SIG-M5 treated with dmso at 0.1 percent for 504 hours (cell line): ENCODE measurements at regions not wholly inside any gene's neighbourhood (a gene's known extent, or its start where the extent isn't known, plus 50 kb on each side); places are given as distances from the start of the nearest gene placed in this dataset.

Experiments used
- DNase-seq: peaks from one replicate; lab custom pipeline; 2025; ENCODE audit not compliant: unreplicated experiment; lab: John Stamatoyannopoulos, UW

DNA sequence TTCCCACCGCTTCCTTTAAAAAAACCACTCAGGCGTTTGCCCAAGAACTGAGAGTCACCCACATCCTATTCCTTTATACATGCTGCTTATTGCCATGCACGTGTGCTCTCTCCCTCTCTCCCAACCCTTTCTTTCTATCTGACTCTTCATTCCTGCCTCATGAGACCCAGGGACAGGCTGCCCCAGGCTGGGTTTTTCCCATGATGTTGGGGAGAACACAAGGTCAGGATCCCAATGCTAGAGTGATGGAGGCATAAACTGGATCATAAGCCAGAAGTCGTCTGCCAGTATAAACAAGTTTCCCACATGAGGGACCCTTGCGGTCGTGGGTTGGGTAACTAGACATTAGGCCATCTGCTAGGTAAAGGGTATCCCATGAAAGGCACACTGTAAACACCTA, 64.9 kb downstream of the CD2 start:
- DNase-seq, result no peak

DNA sequence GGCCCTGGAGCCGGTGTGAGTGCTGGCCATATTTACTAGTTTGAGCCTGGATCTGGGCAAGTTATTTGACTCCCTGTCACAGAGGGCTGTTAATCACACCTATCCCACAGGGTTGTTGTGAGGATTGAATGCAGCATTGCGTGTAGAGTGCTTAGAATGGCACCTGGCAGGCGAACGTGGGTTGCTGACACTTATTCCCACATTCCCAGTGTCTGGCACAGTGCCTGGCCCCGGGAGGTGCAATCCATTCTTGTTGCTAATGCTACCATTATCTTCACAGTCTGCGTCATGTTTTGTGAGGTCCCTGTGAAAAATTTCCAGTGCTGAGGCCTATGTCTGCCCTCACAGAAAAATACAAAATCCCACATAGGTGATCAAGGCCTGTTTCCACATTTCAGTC, 66.1 kb downstream of the CD2 start:
- DNase-seq, result no peak

DNA sequence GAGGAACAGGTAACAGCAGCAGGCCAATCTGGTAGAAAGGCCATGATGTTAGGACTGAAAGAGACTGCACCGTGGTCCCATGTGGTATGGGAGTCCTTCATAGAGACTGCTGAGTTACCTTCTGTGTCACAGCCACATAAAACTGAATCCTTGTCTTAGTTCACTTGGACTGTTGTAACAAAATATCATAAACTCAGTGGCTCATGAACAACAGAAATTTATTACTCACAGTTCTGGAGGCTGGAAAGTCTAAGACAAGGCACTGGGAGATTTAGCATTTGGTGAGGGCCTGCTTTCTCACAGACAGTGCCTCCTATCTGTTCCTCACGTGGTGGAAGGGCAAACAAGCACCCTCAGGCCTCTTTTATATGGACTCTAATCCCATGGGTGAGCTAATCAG, 67.5 kb downstream of the CD2 start:
- no peak for DNase-seq

DNA sequence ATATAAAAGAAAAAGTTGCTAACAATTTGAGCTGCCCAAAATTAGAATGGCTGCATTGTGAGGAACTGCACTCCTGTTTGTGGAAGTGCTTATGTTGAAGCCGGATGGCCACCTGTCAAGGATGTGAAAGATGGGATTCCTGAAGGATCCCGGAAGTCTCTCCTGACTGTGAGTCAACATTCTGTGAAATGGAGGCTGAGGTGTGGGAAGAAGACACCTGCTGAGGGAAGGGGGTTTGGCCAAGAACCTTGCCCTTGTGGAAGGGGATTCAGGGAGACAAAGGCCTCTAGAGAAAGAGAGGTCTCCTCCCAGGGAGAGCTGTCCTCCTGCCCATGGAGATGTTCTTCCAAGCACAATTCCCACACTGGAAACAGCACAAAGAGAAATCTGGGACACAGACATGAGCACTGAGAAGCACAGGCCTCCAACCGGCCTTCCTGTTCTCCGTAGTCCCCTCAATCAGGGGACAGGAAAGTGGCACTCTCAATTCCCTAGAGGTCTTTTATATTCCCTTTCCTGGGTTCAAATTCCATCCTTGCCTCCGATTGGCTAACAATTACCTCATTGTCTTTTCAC, 70.5 kb downstream of the CD2 start:
- DNase-seq, result no peak

DNA sequence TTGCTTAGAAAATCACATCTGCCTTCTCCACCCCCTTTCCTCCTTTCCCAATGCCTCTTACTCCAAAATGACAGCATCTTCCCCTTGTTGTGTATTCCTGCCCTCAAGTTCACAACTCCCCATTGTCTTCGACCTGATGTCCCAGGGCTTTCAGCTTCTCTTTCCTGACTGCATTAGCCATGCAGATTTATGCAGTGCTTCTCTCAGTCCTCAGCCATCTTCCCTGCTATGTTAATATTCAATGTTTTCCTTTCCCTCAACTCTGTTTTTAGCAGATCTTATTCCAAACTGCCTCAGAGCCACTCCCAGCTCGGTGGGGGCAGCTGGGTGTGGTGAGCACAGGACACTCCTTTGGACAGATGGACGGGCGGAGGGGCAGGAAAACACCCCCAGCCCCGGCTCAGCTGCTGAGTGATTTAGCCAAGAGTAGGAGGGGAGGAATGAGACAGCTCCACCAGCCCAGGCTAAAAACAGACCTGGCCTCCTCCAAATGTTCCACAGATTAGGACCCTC, 71.0 kb downstream of the CD2 start:
- DNase-seq, result no peak

DNA sequence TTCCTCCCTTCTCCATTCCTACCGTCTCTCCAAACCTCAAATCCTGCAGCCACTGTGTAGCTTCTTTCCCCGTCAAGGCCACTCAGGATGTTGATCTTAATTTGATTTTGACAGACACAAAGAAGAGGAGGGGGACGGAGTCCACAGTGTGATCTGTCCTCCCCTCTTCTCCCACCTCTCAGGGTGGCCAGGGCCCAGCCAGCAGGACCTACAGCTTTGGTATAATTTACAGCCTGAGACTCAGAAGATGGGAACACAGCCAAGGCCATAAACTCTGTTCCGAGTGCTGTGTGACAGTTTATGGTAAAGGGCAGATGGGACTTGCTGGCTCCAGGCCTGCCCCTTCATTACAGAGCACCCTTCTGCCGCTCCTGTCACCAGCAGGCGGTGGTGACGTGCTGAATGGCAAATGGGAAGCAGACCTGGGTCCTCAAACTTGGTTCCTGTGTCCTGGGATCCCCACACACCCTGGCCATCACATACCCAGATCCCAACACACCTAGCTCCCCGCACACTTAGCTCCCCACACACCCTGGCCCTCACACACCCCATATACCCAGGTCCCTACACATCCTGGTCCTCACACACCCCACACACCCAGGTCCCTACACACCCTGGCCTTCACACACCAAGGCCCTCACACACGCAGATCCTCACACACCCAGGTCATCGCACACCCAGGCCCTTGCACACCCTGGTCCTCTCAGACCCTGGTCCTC, 71.6 kb downstream of the CD2 start:
- DNase-seq, result no peak

DNA sequence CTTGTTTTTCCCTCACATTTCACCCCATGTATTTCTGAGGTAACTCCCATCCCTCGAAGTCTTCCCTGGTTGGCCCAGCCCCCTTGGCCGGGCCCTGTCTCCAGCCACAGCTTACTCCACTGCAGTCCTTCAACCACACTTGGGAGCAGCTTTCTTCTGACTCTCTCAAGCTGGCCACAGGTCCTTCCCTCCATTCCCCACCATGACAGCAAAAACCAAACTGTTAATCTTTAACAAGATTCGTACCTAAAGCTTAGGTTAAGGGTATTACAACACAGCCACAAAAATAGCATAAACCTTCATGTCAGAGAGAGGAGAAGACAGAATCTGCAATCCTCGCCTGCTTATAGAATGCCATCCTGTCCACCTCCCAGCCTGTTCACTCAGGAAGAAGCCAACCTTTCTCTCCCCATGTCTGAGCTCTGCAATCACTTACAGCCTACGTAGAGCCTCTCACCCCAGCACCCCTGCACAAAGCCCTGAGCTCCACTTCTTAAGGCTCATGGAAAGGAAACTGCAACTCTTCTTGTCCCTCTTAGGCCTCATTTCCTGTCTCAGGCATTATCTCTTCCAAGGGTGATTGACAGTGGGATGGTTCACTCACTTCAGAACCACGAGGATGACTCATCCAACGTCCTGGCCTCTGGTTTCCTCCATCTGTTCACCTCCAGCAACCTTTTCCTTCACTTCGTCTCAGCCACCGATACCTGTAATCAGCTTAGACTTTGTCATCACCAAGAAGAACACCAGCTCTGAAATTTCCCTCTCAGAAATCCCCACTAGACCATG, 72.8 kb downstream of the CD2 start:
- peak; percentile 38 for DNase-seq

DNA sequence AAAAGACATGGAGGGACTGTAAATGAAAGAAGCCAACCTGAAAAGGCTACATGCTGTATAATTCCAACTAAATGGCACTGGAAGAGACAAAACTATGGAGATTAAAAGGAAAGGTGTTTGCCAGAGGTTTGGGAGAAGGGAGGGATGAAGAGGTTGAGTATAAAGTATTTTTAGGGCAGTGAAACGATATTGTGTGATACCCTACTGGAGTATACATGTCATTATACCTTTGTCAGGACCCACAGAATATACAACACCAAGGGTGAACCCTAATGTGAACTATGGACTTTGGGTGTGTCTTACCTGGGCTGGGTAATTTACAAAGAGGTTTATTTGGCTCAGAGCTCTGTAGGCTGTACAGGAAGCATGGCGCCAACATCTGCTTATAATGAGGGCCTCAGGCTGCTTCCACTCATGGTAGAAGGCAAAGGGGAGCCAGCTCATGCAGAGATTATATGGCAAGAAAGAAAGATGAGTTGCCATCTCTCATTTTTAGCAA, 73.4 kb downstream of the CD2 start:
- DNase-seq, result no peak

DNA sequence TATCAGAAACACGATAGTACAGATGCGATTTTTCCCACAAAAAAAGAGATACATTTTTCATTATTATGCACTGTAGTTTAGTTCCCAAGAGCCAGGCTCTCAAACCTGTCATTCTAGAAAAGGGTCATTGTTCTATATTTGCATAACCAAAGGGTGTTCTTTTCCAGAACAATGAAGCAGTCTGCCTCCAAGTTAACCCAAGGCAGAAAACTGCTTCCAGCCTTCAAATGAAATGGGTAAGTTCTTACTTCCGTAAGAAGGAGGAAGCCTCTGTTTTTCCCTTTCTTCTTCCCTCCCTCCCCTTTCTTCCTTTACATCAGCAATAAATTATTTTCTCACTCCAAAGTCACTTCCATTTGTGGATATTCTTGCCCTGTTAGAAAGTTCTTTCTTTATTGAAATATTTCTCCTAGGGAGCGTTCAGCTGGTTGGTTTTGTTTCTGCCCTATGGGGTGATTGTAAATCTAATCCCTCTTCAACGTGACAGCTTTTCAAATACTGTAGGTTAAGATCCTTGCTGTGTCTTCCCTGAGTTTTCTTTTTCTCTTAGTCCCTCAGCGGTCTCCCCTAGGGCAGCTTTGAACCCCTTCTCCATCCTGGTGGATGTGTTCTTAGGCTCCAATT, 77.3 kb upstream of the PTGFRN start:
- DNase-seq, result no peak

DNA sequence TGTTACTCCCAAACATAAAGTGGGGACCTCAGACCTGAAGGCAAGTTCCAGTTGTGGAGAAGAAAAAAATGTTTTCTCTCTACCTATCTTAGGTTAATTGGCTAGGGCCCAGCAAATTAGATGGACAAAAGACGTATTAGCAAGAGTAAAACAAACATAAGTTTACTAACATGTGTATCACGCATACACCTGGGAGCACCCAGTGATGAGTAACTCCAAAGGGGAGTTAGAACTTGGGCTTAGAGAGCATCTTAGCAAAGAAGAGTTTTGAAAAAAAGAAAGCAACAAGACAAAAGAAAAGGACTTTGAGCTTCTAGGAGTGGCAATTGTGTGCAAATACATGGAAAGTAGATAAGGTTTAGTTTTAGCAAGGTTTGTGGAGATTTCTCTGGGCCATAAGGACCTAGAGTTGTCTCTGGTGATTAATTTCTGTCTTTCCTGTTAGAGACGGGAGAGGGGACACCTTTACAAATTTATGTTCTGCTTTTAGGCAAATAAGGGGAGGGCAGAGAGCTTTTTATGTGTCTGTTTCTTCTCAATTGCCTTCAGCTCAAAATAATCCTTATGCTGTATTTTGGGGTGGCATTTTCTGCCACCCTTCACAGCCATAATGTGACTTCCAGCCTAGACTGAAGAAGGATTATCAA, 76.7 kb upstream of the PTGFRN start:
- DNase-seq, result no peak

DNA sequence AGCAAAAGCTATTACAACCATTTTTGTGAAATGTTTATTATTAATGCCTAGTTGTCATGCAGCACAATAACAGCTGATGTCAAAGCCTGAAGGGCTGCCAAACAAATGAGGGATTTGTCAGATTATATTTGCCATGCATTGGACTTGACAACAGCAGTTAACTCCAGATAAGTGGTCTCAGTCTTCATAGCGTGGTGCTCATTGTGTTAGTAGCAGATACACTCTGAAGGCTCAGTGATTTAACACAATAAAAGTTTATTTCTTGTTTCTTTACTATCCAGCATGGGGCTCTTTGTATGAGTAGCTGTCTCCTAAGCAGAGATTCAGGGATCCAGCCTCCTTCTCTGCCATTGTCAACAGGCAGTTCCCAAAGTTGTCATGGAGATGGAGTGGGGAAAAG, 76.0 kb upstream of the PTGFRN start:
- no peak for DNase-seq

DNA sequence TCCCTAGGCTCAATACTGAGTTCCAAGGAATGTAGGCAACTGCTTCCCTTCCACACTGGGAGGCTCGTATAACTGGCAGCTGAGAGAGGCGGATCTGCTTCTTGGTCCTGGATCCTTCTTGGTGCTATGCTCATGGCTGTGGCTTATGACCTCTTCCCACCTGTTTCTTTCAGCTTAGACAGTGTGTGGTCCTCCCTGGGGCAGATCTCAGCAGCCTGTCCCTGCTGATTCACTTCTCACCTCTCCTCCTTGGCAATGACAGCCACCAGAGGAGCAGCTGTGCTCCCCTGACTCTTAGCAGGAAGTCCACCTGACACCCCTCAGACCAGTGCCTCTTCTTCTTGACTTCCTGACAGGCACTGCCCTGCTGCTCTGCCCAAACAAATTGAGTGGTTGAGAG, 75.1 kb upstream of the PTGFRN start:
- DNase-seq, result no peak

DNA sequence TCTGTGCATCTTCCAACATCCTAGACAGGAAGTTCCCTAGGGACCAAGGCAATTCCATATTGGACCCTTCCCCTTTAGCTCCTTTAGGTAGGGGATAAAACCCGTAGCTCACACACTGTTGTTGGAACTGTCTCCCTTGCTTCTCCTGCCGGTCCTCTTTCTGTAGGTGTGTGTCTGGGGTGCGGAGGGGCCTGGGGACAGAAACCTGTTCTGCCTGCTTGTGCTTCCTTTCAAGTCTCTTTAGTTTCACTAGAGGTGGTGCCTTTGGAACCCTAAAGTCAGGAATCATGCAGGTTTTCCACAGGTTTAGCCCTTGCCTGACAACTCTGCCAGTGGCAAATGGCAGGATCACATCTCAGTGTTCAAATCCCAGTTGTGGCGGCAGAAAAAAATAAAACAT, 74.6 kb upstream of the PTGFRN start:
- no peak for DNase-seq

DNA sequence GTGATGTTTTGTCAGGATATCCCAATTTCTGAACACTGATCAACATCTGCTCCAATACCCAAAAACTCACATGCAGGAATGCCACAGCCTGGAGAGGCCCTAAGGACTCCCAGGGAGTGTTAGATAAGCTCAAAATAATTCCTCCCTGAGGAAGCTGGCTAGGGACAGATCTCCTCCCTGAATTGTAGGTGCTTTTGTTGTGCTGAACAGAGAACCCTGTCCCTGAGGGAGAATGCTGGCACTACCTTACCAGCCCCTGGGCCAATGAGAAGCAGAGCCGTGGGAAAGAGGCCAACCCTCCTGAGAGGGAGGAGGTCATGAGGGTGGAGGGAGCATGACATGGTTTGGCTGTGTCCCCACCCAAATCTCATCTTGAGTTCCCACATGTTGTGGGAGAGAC, 73.6 kb upstream of the PTGFRN start:
- no peak for DNase-seq

DNA sequence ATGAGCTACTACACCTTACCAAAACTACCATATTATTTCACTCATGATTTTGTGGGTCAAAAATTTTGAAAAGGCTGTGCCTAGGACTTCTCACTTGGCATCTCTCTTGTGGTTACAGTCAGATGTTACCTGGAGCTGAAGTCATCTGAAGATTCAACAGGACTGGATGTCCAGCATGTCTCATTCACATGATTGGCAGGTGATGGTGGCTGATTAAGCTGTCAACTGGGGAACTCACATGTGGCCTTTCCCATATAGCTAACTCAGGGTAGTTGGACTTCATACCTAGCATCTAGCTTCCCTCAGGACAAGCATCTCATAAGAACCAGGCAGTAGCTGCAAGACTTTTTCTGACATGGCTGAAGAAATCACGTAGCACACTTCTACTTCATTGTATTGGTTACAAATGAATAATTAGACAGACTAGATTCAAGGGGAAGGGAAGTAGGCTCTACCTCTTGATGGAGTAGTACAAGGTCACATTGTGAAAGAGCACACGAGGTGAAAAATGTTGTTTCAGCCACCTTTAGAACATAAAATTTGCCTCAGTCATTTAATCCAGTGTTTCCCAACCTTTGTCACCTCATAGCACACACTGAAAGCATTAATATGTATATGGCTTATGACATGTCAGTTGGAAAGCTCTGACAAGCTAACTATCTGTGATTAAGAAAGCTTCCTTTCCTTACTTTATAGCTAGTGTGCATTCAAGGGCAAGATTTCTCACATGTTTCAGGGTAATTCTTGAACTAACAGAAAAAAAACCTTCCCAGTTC, 68.0 kb upstream of the PTGFRN start:
- DNase-seq, result no peak

DNA sequence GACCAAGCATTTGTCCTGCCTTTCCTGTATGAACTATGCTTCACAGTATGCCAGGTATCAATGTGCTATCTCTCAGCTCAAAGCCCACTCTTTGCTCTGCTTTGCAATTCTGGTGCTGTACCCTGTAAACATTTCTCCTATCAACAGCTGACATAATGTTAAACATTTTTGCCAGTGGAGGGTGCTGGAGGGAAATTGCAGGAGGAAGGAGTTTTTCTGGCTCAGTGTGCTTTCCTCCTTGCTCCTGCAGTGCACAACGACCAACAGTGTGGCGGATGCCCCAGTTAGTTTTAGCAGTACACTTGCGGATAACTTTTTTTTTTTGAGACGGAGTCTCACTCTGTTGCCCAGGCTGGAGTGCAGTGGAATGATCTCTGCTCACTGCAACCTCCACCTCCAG, 67.1 kb upstream of the PTGFRN start:
- peak; percentile 22 for DNase-seq

DNA sequence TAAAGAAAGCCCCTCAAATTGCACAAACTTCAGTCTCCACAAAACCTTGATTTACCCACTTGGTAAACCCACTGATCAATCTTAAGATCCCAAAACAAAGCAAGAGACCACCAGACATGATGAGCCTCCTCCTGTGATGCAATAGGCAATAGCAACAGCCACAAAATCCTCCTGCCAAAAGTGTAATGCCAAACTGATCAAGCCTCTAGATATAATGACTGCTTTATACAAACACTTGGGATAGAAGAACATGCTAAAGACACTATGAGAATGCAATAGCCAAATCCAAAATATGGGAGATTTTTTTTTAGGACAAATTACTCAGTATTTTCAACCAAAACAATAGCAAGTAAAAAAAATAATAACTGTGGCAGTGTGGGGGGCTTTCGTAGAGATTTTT, 64.9 kb upstream of the PTGFRN start:
- DNase-seq, result no peak

DNA sequence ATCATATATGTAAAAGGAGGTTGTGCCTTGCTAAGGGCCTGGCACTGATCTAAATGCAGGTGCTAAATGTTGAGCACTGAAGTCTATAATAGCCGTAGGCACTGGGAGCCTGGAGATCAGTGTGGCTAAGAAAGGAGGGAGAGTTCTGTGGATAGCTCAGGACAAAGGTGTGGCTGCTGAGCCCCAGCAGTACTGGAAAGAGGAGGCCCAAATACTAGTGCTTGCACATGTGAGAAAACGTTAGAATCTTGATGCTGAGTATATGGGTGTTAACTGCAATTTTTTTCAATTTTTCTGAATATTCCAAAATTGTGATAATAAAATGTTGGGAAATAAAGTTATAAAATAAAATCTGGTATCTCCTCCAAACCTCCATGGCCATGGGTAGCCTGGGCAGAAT, 62.5 kb upstream of the PTGFRN start:
- no peak for DNase-seq

DNA sequence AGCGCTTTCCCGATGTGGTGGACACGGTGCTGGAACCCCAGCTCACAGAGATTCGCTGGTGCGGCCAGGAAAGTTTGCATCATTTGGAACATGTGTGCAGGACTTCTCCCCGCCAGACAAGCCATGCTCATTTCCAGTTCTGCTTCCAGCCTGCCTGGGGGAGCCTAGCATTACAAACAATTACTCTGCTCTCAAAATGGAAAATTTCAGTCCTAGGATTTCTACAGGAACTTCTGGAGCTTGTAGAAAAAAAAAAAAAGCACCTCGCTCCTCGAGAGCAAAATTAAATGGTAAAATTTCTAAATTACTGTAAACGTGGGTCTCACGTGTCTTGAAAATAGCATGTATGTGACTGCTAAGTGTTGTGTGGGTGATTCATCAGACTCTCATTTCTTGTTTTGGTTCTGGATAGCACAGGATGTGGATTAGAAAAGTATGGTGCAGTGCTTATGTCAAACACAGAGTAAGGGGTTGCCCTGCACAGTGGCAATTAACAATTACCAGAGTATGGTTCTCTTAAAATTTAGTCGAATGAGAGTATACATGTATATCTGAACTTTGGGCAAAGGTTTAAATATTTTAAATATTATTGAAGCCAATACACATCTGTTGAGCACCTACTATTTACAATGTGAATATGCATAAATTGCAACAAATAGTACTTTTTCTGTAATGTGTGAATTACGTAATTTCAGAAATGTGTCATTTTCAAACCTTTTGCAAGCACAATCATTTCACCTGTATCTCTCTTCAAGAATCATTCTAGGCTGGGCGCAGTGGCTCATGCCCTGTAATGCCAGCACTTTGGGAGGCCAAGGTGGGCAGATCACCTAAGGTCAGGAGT, 61.8 kb upstream of the PTGFRN start:
- peak; percentile 50 for DNase-seq
